PC-9 (cell line): ENCODE measurements at regions not wholly inside any gene's neighbourhood (a gene's known extent, or its start where the extent isn't known, plus 50 kb on each side); places are given as distances from the start of the nearest gene placed in this dataset.

ENCODE experiments used
- BruUV-seq: library from RNA; stranded (reverse); fragments of 400-500 nt; replicated peaks from 2 replicates; lab custom pipeline; 2021; lab: Mats Ljungman, UMichigan
- CTCF ChIA-PET: fragments of 300-600 bp; sonication (Branson Sonifier 250); formaldehyde crosslinking; loops from one replicate; lab custom pipeline; 2022; ENCODE audit warnings: antibody characterized with exemption; lab: Charles Lee
- POLR2A ChIA-PET: fragments of 300-600 bp; sonication (Branson Sonifier 250); formaldehyde crosslinking; loops from one replicate; lab custom pipeline; 2022; ENCODE audit warnings: antibody characterized with exemption; ENCODE audit not compliant: unreplicated experiment; lab: Charles Lee
- DNase-seq, 2 experiments: peaks; one replicate each; pipeline versions ENCODE4 v3.0.0 to v3.0.0-alpha.2; 2015 to 2022; ENCODE audit warnings: mixed read lengths in 1 of 2
- H2AFZ ChIP-seq: fragments of 200-600 bp; sonication (generic); 2 replicates; pipeline ENCODE4 v1.8.1; 2017; ENCODE audit warnings: antibody characterized with exemption
- H3F3A ChIP-seq: fragments of 200-600 bp; sonication (generic); 2 replicates; pipeline ENCODE4 v1.8.1; 2017; ENCODE audit warnings: antibody characterized with exemption, mild to moderate bottlenecking, low read depth; ENCODE audit not compliant: insufficient read depth
- H3K27ac ChIP-seq: fragments of 200-600 bp; sonication (generic); 2 replicates; pipeline ENCODE4 v1.6.1; 2016; ENCODE audit warnings: mixed run types
- H3K27me3 ChIP-seq: fragments of 200-600 bp; sonication (generic); 2 replicates; pipeline ENCODE4 v1.6.1; 2016; ENCODE audit warnings: low read depth, mixed run types; ENCODE audit not compliant: insufficient read depth
- H3K36me3 ChIP-seq: fragments of 200-600 bp; sonication (generic); 2 replicates; pipeline ENCODE4 v1.6.1; 2016; ENCODE audit warnings: low read depth, mixed run types
- H3K4me1 ChIP-seq: fragments of 200-600 bp; sonication (generic); replicated peaks from 2 replicates; pipeline ENCODE4 v1.6.1; 2016; ENCODE audit warnings: mixed run types; ENCODE audit not compliant: insufficient read depth
- H3K4me2 ChIP-seq: fragments of 200-600 bp; sonication (generic); 2 replicates; pipeline ENCODE4 v1.6.1; 2017; ENCODE audit warnings: mixed run types
- H3K4me3 ChIP-seq: fragments of 200-600 bp; sonication (generic); 2 replicates; pipeline ENCODE4 v1.6.1; 2016; ENCODE audit warnings: mixed run types
- H3K79me2 ChIP-seq: fragments of 200-600 bp; sonication (generic); 2 replicates; pipeline ENCODE4 v1.6.1; 2017; ENCODE audit warnings: low read depth, mixed run types
- H3K9me2 ChIP-seq: fragments of 200-600 bp; sonication (generic); 2 replicates; pipeline ENCODE4 v1.8.1; 2017; ENCODE audit warnings: mild to moderate bottlenecking; ENCODE audit not compliant: insufficient read depth
- H3K9me3 ChIP-seq: fragments of 200-600 bp; sonication (generic); 2 replicates; pipeline ENCODE4 v1.8.1; 2016; ENCODE audit warnings: low read depth; ENCODE audit not compliant: insufficient read depth
- H4K20me1 ChIP-seq: fragments of 200-600 bp; sonication (generic); 2 replicates; pipeline ENCODE4 v1.8.1; 2017; ENCODE audit not compliant: insufficient read depth
- CTCF ChIP-seq: fragments of 200-600 bp; sonication (generic); conservative IDR thresholded peaks from 2 replicates; pipeline ENCODE4 v1.6.1; 2017; ENCODE audit warnings: mixed run types, antibody characterized with exemption, mild to moderate bottlenecking, moderate library complexity
- EZH2 ChIP-seq: fragments of 200-600 bp; sonication (generic); IDR thresholded peaks from 2 replicates; pipeline ENCODE4 v1.8.0; 2017; ENCODE audit warnings: antibody characterized with exemption, low read depth
- intact Hi-C: fragments of 100-400 bp; cut with micrococcal nuclease; formaldehyde crosslinking; loops from one replicate; pipeline ENCODE4 v1.10.0; 2022; ENCODE audit not compliant: unreplicated experiment

- Histone ChIP-seq H2AFZ (no peak overlapping the region), H3K79me2 (no peaks in the 10 kb centered on the region), H3K4me3 (no peak overlapping the region), H3K36me3 (no peaks in the 10 kb centered on the region), H4K20me1 (no peaks in the 10 kb centered on the region; the same call in 1 of the 2 replicates), H3K9me2 (no peaks in the 10 kb centered on the region), H3K4me2 (no peak overlapping the region), H3K4me1 (no peaks in the 10 kb centered on the region), H3K27ac (no peak overlapping the region), H3F3A (no peaks in the 10 kb centered on the region), H3K27me3 (peaks cover 59% of the 10 kb centered on the region), H3K9me3 (no peaks in the 10 kb centered on the region)
- intact Hi-C loops, result no loop called here
- ChIA-PET CTCF (no interaction called here), POLR2A (no interaction called here)
- no peak for DNase-seq
- no TSS peak for BruUV-seq
- TF ChIP-seq EZH2, result no peak
- TF ChIP-seq CTCF, result no peak
Observed at GRCh38 chr2:16040271-16041010, 100.1 kb downstream of the MYCN start.

- H2AFZ ChIP-seq, result no peak overlapping the region
- H4K20me1 ChIP-seq, result no peaks in the 10 kb centered on the region; the same call in 1 of the 2 replicates
- no peaks in the 10 kb centered on the region for H3K4me1 ChIP-seq
- H3K79me2 ChIP-seq, result no peaks in the 10 kb centered on the region
- TF ChIP-seq CTCF (no peak), EZH2 (no peak)
- H3K4me3 ChIP-seq, result no peak overlapping the region
- no peak for DNase-seq
- ChIA-PET POLR2A (no interaction called here), CTCF (no interaction called here)
- H3K9me2 ChIP-seq, result no peaks in the 10 kb centered on the region
- H3K27ac ChIP-seq, result no peak overlapping the region
- H3K36me3 ChIP-seq, result no peaks in the 10 kb centered on the region
- intact Hi-C loops, result no loop called here
- no peaks in the 10 kb centered on the region for H3F3A ChIP-seq
- H3K9me3 ChIP-seq, result no peaks in the 10 kb centered on the region
- H3K27me3 ChIP-seq, result peaks cover 64% of the 10 kb centered on the region
- H3K4me2 ChIP-seq, result no peak overlapping the region
- no TSS peak for BruUV-seq
Observed at GRCh38 chr2:16039823-16040222, 99.5 kb downstream of the MYCN start.

- H3K79me2 ChIP-seq, result no peaks in the 10 kb centered on the region
- BruUV-seq, result no TSS peak
- CTCF ChIA-PET, result no interaction called here
- intact Hi-C loops, result no loop called here
- H3K4me3 ChIP-seq, result no peak overlapping the region
- no peaks in the 10 kb centered on the region for H3K4me1 ChIP-seq
- POLR2A ChIA-PET, result no interaction called here
- H3F3A ChIP-seq, result no peaks in the 10 kb centered on the region
- H3K4me2 ChIP-seq, result no peak overlapping the region
- H3K27ac ChIP-seq, result no peak overlapping the region
- no peak overlapping the region for H2AFZ ChIP-seq
- TF ChIP-seq EZH2 (no peak), CTCF (no peak)
- no peak for DNase-seq
- no peaks in the 10 kb centered on the region for H3K9me2 ChIP-seq
- no peaks in the 10 kb centered on the region for H3K9me3 ChIP-seq
- no peaks in the 10 kb centered on the region; the same call in 1 of the 2 replicates for H4K20me1 ChIP-seq
- no peaks in the 10 kb centered on the region for H3K36me3 ChIP-seq
- peaks cover 65% of the 10 kb centered on the region for H3K27me3 ChIP-seq
Observed at GRCh38 chr2:16039055-16039454, 98.7 kb downstream of the MYCN start.
